SH-SY5Y (cell line): ENCODE measurements at regions not wholly inside any gene's neighbourhood (a gene's known extent, or its start where the extent isn't known, plus 50 kb on each side); places are given as distances from the start of the nearest gene placed in this dataset.

Experiments
- GATA2 ChIP-seq: IDR thresholded peaks from 2 replicates; pipeline ENCODE4 v1.6.1; 2011; ENCODE audit warnings: mild to moderate bottlenecking, low read depth, low read length
- GATA3 ChIP-seq: IDR thresholded peaks from 2 replicates; pipeline ENCODE4 v1.6.1; 2011; ENCODE audit warnings: low read depth, mild to moderate bottlenecking, low read length, moderate library complexity

DNA sequence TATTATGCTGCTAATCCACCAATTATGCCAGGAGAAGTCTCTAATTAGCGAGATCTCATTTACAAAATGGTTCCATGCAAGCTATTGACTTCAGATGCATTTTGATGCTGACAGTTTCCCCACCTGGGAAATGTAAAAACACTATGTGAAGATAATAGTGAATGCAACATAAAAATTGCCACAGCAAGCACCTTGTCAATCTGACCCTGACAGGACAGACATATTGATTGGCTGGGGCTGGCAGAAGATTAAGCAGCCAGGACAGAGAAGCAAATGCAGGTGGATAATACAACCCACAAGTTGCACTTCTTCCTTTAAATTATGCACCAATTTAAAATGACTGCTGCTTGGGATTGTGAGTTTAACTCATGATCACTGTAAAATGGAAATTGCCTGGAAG, 642.8 kb upstream of the POT1 start:
- no peak for TF ChIP-seq GATA3
- TF ChIP-seq GATA2: no peak

DNA sequence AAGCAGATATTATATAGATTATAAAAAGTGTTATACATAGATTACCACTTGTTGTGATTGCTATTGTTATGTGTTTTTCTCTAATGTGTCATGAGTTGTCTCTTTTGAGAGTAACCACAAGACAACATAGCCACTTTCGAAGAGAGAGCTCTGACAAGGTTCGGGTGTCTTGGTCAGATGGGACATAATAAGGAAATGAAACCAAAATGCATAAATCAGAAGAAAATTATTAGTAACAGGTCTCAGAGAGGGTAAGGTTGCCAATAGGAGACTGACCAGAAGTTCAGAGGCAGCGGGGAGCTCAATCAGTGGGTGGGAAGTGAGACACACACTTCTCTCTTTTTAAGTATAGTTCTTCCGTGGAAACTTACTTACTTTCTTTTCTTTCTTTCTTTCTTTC, 639.2 kb upstream of the POT1 start:
- no peak for TF ChIP-seq GATA3
- no peak for TF ChIP-seq GATA2

DNA sequence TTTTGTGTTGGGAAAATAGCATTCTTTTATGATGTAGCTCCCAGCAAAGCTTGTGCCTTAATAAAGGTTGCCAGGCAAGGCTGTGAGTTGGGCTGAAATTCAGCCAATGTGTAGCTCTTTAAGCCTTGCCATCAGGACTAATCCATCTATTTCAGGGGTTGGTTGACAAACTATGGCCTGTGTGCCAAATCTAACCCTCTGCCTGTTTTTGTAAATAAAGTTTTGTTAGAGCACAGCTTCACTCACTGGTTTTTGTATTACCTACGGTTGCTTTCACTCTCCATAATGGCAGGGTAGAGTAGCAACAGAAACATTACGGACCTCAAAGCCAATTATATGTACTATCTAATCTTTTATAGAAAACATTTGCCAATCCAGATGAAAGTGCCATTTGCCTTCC, 638.1 kb upstream of the POT1 start:
- TF ChIP-seq GATA2: no peak
- no peak for TF ChIP-seq GATA3

DNA sequence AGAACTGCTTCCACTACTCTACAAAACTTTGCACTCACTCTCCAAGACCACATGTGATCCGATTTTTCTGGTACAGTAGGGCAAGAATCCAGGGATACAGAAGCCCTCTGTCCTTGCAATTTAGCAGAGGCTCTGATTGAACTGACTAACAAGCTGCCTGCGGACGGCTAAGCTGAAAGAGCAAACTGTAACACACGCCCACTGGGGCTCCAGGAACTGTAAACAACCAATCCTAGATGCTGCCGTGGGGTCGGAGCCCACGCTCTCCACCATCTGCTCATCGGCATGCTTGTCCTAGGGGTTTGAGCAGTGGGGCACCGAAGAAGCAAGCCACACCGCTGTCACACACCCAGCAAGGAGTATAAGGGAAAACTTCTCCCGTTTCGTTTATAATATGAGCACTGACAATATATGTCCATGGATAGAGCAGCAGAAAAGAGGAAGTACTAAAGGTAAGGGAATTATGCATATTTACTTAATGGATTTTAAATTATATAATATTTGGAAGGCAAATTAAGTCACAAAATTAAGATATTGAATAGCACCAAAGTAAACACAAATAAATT, 634.4 kb upstream of the POT1 start:
- TF ChIP-seq GATA3: no peak
- TF ChIP-seq GATA2: no peak

DNA sequence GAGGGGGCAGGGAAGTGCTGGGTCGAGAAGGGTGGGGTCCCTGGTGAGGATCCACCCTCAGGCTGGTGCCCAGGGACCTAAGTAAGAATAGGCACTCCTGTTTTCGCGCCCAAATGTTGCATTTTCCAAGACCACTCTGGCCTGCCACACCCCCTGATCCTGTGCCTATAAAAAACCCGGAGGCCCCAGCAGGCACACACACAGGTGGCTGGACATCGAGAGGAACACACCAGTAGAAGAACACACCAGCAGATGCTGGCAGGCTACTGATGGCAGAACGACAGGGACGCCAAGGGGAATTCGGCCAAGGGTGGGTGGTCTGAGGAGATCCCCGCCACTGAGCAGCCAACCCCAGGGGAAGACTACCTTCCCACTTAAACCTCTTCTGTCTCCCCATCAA, 633.9 kb upstream of the POT1 start:
- no peak for TF ChIP-seq GATA2
- TF ChIP-seq GATA3: no peak

DNA sequence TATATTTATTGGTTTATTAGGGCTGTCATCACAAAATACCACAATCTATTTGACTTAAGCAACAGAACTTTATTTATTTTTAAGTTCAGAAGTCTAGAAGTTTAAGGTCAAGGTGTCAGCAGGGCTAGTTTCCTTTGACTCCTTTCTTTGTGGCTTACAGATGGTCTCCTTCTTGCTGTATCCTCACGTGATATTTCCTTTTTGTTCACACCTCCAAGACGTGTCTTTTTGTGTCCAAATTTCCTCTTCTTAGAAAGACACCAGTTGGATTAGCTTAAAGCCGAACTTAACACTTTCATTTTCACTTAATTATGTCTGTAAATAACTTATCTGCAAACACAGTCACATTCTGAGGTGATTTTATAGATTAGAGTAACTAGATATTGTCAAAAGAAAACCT, 631.4 kb upstream of the POT1 start:
- no peak for TF ChIP-seq GATA3
- no peak for TF ChIP-seq GATA2

DNA sequence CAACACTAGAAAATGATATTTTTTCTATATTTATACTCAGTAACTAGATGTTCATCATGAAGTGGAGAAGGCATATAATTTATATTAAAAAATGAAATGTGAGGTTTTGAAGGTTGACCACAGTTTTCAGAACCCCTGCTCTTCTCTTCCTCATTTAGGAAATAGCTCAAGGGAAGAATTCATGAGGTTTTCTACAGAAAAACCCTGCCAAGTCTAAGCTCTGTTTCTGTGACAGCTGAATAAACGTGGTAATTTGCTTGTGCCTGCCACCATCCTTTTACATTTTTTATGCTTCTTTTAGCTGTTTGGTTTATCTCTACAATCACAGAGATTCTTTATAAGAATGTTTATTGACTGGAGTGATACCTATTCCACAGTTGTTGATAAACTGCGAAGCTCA, 630.3 kb upstream of the POT1 start:
- TF ChIP-seq GATA3 (no peak), GATA2 (no peak)

DNA sequence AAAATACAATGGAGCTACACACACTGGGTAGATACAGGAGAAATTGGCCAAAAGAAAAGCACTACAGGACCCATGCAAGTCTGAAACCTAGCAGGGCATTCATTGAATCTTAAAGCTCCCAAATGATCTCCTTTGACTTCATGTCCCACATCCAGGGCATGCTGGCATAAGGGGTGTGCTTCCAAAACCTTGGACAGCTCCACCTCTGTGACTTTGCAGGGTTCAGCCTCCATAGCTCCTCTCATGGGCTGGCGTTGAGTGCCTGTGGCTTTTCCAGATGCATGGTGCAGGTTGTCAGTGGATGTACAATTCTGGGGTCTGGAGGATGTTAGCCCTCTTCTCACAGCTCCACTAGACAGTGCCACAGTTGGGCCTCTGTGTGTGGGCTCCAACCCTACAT, 626.3 kb upstream of the POT1 start:
- TF ChIP-seq GATA3 (no peak), GATA2 (no peak)

DNA sequence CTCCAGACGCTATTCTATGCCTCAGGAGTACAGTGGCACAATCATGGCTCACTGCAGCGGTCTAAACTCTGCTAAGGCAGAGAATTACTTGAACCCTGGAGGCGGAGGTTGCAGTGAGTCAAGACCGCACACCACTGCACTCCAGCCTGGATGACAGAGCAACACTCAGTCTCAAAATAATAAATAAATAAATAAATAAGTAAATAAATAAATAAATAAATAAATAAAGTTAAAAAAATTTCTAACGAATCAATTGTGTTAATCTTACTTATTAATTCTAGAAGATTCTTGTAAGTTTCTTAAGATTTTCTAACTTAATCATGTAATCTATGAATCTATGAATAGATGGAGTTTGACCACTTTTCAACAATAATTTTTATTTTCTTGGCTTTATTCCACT, 621.4 kb upstream of the POT1 start:
- TF ChIP-seq GATA3 (no peak), GATA2 (no peak)

DNA sequence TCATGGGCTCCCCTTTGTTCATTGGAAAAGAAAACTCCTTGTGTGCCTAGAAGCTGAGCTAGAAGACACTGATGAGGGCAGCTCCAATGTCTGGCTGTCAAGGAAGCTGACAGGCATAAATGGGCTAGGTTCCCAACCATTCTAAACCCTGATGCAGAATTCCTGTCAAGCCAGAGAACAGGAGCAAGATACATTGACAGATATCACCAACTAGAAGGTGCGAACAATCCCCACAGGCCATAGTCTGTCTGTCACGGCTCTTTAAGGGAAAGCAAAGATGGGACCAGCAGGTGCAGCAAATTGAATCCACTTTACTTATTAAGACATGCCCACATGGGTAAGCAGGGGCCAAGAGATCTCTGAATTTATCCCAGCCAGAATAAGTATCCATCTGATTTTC, 617.9 kb upstream of the POT1 start:
- TF ChIP-seq GATA3 (no peak), GATA2 (peak; percentile 52)

DNA sequence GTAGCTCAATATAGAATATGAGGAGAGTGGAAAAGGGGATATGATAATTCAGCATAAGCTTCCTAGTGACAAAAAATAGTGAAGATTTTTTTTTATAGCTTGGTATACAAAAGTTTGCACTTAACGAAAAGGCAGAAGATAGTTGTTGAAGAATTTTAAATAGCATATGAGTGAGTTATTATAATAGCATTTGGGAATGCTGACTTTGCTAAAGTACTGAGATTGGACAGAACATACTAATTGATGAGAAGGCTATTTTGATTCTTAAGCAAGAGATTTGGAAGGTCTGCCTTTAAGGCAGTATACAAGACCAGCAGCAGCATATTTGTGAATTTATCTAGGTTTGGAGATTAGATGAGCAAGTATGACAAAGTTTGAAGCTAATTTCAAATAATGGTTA, 600.9 kb upstream of the POT1 start:
- TF ChIP-seq GATA2 (no peak), GATA3 (no peak)

DNA sequence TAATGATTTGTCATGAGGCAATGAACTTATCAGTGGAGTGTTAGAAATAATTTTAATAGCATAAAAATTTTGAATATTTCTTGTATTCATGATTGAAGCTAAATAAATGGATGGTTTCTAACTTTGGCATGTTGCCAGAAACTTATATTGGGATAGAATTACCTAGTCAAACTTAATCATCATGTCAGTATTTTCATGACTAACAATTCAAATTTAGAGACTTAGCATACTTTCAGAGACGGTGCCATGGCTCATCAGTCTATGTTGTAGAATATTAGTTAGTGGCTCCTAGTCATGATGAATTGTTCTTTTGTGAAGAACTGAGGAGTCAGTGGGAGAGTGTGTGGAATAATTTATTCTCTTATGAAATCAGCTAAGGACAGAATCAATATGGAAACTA, 599.6 kb upstream of the POT1 start:
- TF ChIP-seq GATA3 (no peak), GATA2 (no peak)

DNA sequence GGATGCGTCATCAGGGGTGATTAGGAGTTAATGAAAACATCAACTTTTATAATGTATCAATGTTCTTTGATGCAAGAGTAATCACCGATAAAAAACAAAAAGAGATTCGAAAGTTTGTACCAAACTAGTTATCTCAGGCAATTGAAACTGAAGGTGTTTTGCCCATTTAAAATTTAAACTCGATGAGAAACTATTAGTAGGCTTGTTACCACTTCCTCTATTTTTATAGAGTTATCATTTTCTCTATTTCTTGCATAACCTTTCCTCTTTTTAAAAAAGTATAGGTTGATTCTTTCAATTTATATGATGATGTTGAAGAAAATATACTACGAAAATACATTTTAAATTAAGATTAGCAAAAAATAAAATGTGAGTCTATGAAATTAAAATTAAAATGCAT, 597.3 kb upstream of the POT1 start:
- TF ChIP-seq GATA2 (no peak), GATA3 (no peak)

DNA sequence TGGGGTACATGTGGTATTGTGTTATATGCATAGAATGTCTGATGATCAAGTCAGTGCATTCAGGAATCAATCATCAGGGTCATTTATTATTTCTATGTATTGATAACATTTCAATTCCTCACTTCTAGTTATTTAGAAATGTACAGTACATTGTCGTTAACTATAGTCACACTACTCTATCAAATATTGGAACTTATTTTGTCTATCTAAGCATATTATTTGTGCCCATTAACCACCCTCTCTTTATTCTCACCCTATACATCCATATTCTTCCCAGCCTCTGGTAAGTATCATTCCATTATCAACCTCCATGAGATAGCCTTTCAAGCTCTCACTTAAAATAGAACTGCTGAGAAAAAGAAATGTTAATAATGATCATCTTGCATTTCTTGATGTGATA, 596.5 kb upstream of the POT1 start:
- TF ChIP-seq GATA3: no peak
- TF ChIP-seq GATA2: no peak

DNA sequence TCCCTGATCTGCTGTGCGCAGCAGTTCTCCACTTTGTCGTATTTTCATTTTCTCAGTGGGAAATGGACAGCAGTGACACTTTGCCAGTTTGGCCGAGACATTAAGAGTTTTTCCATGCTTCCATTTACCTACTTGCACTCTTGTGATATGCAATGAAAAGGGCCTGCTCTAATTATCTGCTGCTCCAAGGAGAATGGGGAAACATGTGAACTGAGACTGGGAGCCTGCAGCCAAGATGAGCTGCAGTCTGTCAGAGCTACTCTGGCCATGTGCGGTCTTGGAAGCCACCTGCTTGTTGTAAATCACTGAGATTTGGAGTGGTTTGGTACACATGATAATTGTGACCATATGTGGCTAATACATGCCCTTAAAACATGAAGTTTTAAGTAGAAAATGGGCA, 586.6 kb upstream of the POT1 start:
- TF ChIP-seq GATA3: peak; percentile 54
- TF ChIP-seq GATA2: peak; percentile 74

DNA sequence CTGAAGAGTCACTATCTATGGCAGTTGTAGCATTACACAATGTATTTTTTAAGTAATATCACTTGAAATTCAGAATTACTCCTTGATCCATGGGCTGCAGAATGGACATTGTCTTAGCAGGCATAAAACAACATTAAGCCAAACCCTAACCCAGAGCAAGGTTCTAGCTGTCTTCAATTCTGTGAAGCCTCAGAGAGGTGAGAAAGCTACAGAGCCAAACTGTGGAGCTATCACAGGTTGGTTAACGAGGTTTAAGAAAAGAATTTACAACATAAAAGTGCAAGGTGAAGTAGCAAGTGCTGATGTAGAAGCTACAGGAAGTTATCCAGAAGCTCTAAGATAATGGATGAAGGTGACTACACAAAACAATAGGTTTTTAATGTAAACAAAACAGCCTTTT, 582.7 kb upstream of the POT1 start:
- TF ChIP-seq GATA2: no peak
- TF ChIP-seq GATA3: no peak

DNA sequence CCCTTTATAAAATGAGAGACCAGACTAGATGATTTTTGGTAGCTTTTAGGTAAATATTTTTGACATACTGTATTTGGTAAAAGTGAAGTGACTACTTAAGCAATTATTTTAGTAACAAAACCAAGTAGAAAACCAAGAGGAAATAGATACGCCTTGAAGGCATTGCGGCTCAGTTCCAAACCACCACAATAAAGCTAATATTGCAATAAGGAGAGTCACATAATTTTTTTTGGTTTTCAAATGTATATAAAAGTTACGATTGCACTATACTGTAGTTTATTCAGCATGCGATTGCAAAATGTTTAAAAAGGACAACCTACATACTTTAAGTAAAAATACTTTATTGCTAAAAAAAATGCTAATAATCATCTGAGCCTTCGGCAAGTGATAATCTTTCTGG, 581.7 kb upstream of the POT1 start:
- no peak for TF ChIP-seq GATA3

DNA sequence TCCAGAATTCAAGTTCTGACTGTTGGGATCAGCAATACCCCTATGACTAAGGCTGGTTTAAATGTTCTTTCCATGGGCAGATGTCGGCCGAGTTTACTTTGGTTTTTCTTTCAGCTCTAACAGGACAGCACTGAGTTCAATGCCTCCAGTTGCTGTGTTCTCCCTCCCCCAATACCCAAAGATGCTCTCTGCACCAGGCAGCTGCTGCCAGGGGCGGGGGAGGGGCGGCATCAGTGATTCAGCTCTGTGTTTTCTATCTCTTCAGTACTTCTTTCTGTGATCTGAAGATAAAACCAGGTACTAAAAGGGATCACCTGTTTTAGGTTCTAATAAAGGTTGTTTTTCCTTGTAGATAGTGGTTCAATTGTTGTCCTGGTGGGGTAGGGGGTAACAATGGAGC, 576.7 kb upstream of the POT1 start:
- TF ChIP-seq GATA3 (no peak), GATA2 (no peak)
